HG02623 (cell line): ENCODE measurements at regions not wholly inside any gene's neighbourhood (a gene's known extent, or its start where the extent isn't known, plus 50 kb on each side); places are given as distances from the start of the nearest gene placed in this dataset.

Experiments
- ATAC-seq: cut with Tn5 transposase; IDR thresholded peaks from one replicate; pipeline ENCODE4 v1.9.1; 2021; ENCODE audit warnings: moderate library complexity; ENCODE audit not compliant: unreplicated experiment

- ATAC-seq = no peak
These were observed 51.0 kb upstream of the TNC start for GRCh38 chr9:115169003-115169402.

GRCh38 chr9:115170358-115171073 is 52.6 kb upstream of the TNC start:
- no peak for ATAC-seq

- ATAC-seq = no peak
These were observed 54.0 kb upstream of the TNC start for GRCh38 chr9:115171921-115172388.

GRCh38 chr9:115182264-115182663 is 64.3 kb upstream of the TNC start:
- ATAC-seq = no peak

GRCh38 chr9:115183436-115183835 is 65.5 kb upstream of the TNC start:
- ATAC-seq = no peak

GRCh38 chr9:115189686-115190085 is 71.7 kb upstream of the TNC start:
- no peak for ATAC-seq

GRCh38 chr9:115191667-115192066 is 73.7 kb upstream of the TNC start:
- ATAC-seq = no peak

- no peak for ATAC-seq
These were observed 74.3 kb upstream of the TNC start for GRCh38 chr9:115192280-115192679.

GRCh38 chr9:115192835-115193525 is 75.0 kb upstream of the TNC start:
- peak; percentile 74 for ATAC-seq

- ATAC-seq = no peak
These were observed 75.8 kb upstream of the TNC start for GRCh38 chr9:115193777-115194176.

- no peak for ATAC-seq
These were observed 76.3 kb upstream of the TNC start for GRCh38 chr9:115194216-115194615.

- no peak for ATAC-seq
These were observed 78.0 kb upstream of the TNC start for GRCh38 chr9:115195912-115196311.

GRCh38 chr9:115196919-115197318 is 79.0 kb upstream of the TNC start:
- no peak for ATAC-seq

- no peak for ATAC-seq
These were observed 80.0 kb upstream of the TNC start for GRCh38 chr9:115198001-115198400.

GRCh38 chr9:115200711-115201505 is 83.0 kb upstream of the TNC start:
- ATAC-seq = no peak

- no peak for ATAC-seq
These were observed 84.2 kb upstream of the TNC start for GRCh38 chr9:115202181-115202580.

GRCh38 chr9:115202960-115203751 is 85.2 kb upstream of the TNC start:
- no peak for ATAC-seq

- ATAC-seq = peak; percentile 38
These were observed 87.0 kb upstream of the TNC start for GRCh38 chr9:115204904-115205453.

- peak; percentile 33 for ATAC-seq
These were observed 89.3 kb upstream of the TNC start for GRCh38 chr9:115207003-115207836.

GRCh38 chr9:115208501-115208900 is 90.5 kb upstream of the TNC start:
- ATAC-seq = no peak
